Testis (tissue), 2 donors: ENCODE measurements at regions not wholly inside any gene's neighbourhood (a gene's known extent, or its start where the extent isn't known, plus 50 kb on each side); places are given as distances from the start of the nearest gene placed in this dataset.

Source experiments
- DNase-seq: peaks from one replicate; pipeline ENCODE4 v3.0.0-alpha.2; 2019
- H3K27ac ChIP-seq, 2 donors: fragments of 200-600 bp; sonication (generic); one replicate each; pipeline ENCODE4 v1.5.1; 2019
- H3K27me3 ChIP-seq: fragments of 200-600 bp; sonication (generic); one replicate; pipeline ENCODE4 v1.5.1; 2019
- H3K36me3 ChIP-seq: fragments of 200-600 bp; sonication (generic); one replicate; pipeline ENCODE4 v1.5.1; 2017; ENCODE audit warnings: low read depth; ENCODE audit errors: missing control alignments
- H3K4me1 ChIP-seq: fragments of 200-600 bp; sonication (generic); one replicate; pipeline ENCODE4 v1.5.1; 2019
- H3K4me3 ChIP-seq, 2 donors: fragments of 200-600 bp; sonication (generic); one replicate each; pipeline ENCODE4 v1.5.1; 2017 to 2019
- H3K9me3 ChIP-seq: fragments of 200-600 bp; sonication (generic); one replicate; pipeline ENCODE4 v1.5.1; 2017
- CTCF ChIP-seq, 3 experiments: fragments of 450-650 bp in 2 of 3; fragments of 200-600 bp in 1 of 3; sonication (generic) in 1 of 3; IDR thresholded peaks; one replicate each; pipeline ENCODE4 v1.5.1; 2016 to 2019; ENCODE audit warnings: antibody characterized with exemption in 3 of 3, mild to moderate bottlenecking in 2 of 3, moderate library complexity in 1 of 3
- POLR2A ChIP-seq: fragments of 450-650 bp; IDR thresholded peaks from one replicate; pipeline ENCODE4 v1.6.1; 2017; ENCODE audit warnings: antibody characterized with exemption, mild to moderate bottlenecking, moderate library complexity
- WGBS, 2 donors: methylation state at CpG; one replicate each; pipeline ENCODE4 v1.1.5; 2018; 5-methylcytosine and 5-hydroxymethylcytosine counted together
- intact Hi-C: fragments of 100-400 bp; cut with DNase I; formaldehyde crosslinking; loops from one replicate; pipeline ENCODE4 v1.15.1; 2023; ENCODE audit warnings: low total_unique reads

- Histone ChIP-seq H3K36me3 (no peaks in the 10 kb centered on the region), H3K4me3 (no peak overlapping the region), H3K27me3 (no peaks in the 10 kb centered on the region), H3K4me1 (no peaks in the 10 kb centered on the region), H3K9me3 (no peaks in the 10 kb centered on the region), H3K27ac (no peak overlapping the region)
- TF ChIP-seq CTCF (IDR thresholded peaks at IDR 0.05) (no peak), POLR2A (no peak)
- 91 to 95% methylated on average over 2 of the region's 2 CpGs for WGBS, 2 donors
- no peak for DNase-seq
- intact Hi-C loops: no loop called here
Measured at GRCh38 chr1:188429386-188429785, 1600.6 kb downstream of the PLA2G4A start.

- no peak for DNase-seq
- no peak overlapping the region for H3K27ac ChIP-seq
- H3K4me1 ChIP-seq: no peaks in the 10 kb centered on the region
- no peak overlapping the region for H3K4me3 ChIP-seq
- H3K27me3 ChIP-seq: no peaks in the 10 kb centered on the region
- H3K9me3 ChIP-seq: no peaks in the 10 kb centered on the region
- TF ChIP-seq POLR2A: no peak
- TF ChIP-seq CTCF (IDR thresholded peaks at IDR 0.05): no peak
- intact Hi-C loops: no loop called here
- 50 to 66% methylated on average over 1 of the region's 1 CpG for WGBS, 2 donors
- H3K36me3 ChIP-seq: no peaks in the 10 kb centered on the region
Measured at GRCh38 chr1:188432427-188432826, 1603.7 kb downstream of the PLA2G4A start.

- no peak overlapping the region for H3K27ac ChIP-seq
- intact Hi-C loops: no loop called here
- WGBS, 2 donors: 76 to 85% methylated on average over 2 of the region's 2 CpGs
- no peaks in the 10 kb centered on the region for H3K27me3 ChIP-seq
- no peaks in the 10 kb centered on the region for H3K36me3 ChIP-seq
- no peak overlapping the region for H3K4me3 ChIP-seq
- no peaks in the 10 kb centered on the region for H3K9me3 ChIP-seq
- DNase-seq: no peak
- no peaks in the 10 kb centered on the region for H3K4me1 ChIP-seq
- TF ChIP-seq POLR2A: no peak
- no peak for TF ChIP-seq CTCF (IDR thresholded peaks at IDR 0.05)
Measured at GRCh38 chr1:188433425-188433824, 1604.7 kb downstream of the PLA2G4A start.

- no peak for TF ChIP-seq CTCF (IDR thresholded peaks at IDR 0.05)
- TF ChIP-seq POLR2A: no peak
- no peak for DNase-seq
- H3K4me3 ChIP-seq: no peak overlapping the region
- no peaks in the 10 kb centered on the region for H3K4me1 ChIP-seq
- no peaks in the 10 kb centered on the region for H3K36me3 ChIP-seq
- H3K9me3 ChIP-seq: no peaks in the 10 kb centered on the region
- H3K27me3 ChIP-seq: no peaks in the 10 kb centered on the region
- H3K27ac ChIP-seq: no peak overlapping the region
- intact Hi-C loops: no loop called here
- WGBS, 2 donors: 42 to 51% methylated on average over 3 of the region's 3 CpGs
Measured at GRCh38 chr1:188444526-188444925, 1615.8 kb downstream of the PLA2G4A start.

- TF ChIP-seq CTCF (IDR thresholded peaks at IDR 0.05) (no peak), POLR2A (no peak)
- H3K27ac ChIP-seq: no peak overlapping the region
- no peak for DNase-seq
- H3K4me1 ChIP-seq: no peaks in the 10 kb centered on the region
- H3K4me3 ChIP-seq: no peak overlapping the region
- no peaks in the 10 kb centered on the region for H3K27me3 ChIP-seq
- no peaks in the 10 kb centered on the region for H3K36me3 ChIP-seq
- intact Hi-C loops: no loop called here
- H3K9me3 ChIP-seq: no peaks in the 10 kb centered on the region
Measured at GRCh38 chr1:188462837-188463236, 1634.1 kb downstream of the PLA2G4A start.
